ENCODE measurements at regions not wholly inside any gene's neighbourhood (a gene's known extent, or its start where the extent isn't known, plus 50 kb on each side); places are given as distances from the start of the nearest gene placed in this dataset.

DNA sequence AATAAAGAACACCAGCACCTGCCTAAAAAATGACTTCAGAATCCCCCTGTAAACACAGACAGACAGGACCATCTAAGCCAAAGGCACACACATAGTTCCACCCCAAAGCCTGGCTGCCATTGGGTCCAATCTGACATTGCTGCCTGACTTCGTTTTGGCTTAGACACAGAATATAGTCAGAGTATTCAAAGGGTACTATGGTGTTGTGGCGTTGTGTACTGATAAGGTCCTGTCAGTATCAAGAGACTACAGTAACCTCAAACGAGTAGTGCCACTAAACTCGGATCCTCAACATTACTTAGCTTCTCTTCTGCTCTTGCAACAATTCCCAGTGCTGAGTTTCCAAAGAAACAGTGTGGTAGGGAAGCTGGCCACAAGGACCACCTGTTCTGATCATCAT is 169.3 kb upstream of the NR5A2 start:
- Histone ChIP-seq H3K36me3 (no peaks in the 10 kb centered on the region), H3K27me3 (no peaks in the 10 kb centered on the region), H3K4me1 (no peaks in the 10 kb centered on the region), H3K4me3 (no peak overlapping the region), H3K9me3 (peaks cover 0 to 3% (median 0%) of the 10 kb centered on the region in 3 donors), H3K27ac (no peak overlapping the region)
- DNase-seq, result no peak
- TF ChIP-seq, protein P1, sequence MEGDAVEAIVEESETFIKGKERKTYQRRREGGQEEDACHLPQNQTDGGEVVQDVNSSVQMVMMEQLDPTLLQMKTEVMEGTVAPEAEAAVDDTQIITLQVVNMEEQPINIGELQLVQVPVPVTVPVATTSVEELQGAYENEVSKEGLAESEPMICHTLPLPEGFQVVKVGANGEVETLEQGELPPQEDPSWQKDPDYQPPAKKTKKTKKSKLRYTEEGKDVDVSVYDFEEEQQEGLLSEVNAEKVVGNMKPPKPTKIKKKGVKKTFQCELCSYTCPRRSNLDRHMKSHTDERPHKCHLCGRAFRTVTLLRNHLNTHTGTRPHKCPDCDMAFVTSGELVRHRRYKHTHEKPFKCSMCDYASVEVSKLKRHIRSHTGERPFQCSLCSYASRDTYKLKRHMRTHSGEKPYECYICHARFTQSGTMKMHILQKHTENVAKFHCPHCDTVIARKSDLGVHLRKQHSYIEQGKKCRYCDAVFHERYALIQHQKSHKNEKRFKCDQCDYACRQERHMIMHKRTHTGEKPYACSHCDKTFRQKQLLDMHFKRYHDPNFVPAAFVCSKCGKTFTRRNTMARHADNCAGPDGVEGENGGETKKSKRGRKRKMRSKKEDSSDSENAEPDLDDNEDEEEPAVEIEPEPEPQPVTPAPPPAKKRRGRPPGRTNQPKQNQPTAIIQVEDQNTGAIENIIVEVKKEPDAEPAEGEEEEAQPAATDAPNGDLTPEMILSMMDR (IDR thresholded peaks at IDR 0.05), result no peak
- intact Hi-C loops (cut with DNase I; ENCODE audit: low total_unique reads), result no loop called here

DNA sequence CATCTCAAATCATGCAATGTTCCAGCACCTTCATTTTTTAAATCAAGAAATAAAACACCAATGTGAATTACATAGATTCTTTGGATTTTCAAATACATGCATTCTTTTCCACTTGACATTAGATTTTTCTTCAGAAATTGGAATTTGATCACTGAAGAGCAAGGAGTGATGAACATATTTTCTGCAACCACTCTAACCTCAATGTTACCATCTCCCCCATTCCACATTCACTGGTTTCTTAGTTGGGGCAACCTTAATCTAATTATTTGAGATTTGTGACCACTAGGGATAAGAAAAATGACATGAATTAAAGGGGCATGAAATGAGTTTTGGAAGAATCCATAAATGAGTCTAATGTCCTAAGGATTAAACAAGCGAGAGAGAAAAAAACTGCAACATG is 168.7 kb upstream of the NR5A2 start:
- Histone ChIP-seq H3K4me1 (no peaks in the 10 kb centered on the region), H3K27ac (no peak overlapping the region), H3K36me3 (no peaks in the 10 kb centered on the region), H3K9me3 (peaks cover 0 to 3% (median 0%) of the 10 kb centered on the region in 3 donors), H3K4me3 (no peak overlapping the region), H3K27me3 (no peaks in the 10 kb centered on the region)
- intact Hi-C loops (cut with DNase I; ENCODE audit: low total_unique reads), result no loop called here
- TF ChIP-seq, protein P1 (IDR thresholded peaks at IDR 0.05), result no peak
- DNase-seq, result no peak

DNA sequence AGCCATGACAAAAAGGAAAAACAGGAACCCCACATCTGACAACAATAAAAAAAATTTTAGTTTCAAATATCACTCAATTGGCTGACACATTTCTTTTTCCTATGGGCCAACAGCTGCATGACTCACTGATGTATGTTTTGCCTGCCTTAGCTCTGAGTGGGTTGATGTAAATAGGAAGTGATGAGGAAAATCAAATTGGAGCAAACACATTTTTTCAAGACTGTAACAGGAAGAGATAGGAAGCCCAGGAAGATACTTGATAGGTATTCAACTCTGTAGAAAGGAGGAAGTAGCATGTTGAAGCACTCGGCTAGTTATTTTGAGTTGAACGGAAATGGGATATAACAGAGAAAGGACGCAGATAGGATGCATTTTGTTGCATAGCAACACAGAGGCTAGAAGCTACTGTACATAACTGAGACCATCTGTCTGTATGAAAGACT is 168.0 kb upstream of the NR5A2 start:
- H3K4me1 ChIP-seq, result no peaks in the 10 kb centered on the region
- no peak for DNase-seq
- H3K36me3 ChIP-seq, result no peaks in the 10 kb centered on the region
- intact Hi-C loops (cut with DNase I; ENCODE audit: low total_unique reads), result no loop called here
- TF ChIP-seq, protein P1 (IDR thresholded peaks at IDR 0.05), result no peak
- no peak overlapping the region for H3K27ac ChIP-seq
- no peak overlapping the region for H3K4me3 ChIP-seq
- H3K27me3 ChIP-seq, result no peaks in the 10 kb centered on the region
- peaks cover 0 to 3% (median 0%) of the 10 kb centered on the region in 3 donors for H3K9me3 ChIP-seq

DNA sequence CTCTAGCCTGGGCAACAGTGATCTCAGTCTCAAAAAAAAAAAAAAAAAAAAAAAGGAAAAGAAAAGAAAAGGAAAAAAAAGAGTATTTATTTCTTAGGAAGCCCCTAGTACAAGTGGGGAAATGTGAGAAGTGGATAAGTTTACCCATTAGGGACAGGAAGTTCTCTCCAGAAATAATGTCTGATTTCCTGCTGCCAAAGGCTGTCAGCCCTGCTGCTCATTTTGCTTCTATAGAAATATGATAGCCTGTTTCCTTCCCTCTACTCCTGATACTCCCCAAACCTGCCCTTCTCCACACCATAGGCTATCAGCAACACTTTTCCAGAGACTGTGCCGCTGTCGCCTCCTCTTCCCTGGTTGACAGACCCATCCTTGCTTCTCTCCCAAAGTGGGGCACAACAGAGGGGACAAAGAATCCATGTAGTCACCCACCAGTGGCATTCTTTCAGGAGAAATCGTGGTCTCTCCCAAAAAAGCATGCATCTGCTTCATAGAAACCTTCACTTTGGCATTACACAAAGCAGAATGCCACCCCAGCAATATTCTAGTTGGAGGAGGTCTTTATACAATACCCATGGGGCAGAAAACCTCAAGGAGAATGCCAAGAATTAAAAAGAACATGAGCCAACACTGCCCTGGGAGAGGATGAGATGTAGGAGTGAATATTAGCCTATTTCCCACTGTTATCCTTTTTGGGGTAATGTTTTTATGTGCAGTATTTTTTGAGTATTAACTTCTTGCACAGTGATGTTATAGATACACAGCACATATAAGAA is 166.3 kb upstream of the NR5A2 start:
- Histone ChIP-seq H3K4me3 (no peak overlapping the region), H3K9me3 (peaks cover 0 to 3% (median 0%) of the 10 kb centered on the region in 3 donors), H3K36me3 (no peaks in the 10 kb centered on the region), H3K27me3 (no peaks in the 10 kb centered on the region), H3K4me1 (no peaks in the 10 kb centered on the region), H3K27ac (no peak overlapping the region)
- intact Hi-C loops (cut with DNase I; ENCODE audit: low total_unique reads), result no loop called here
- DNase-seq, result no peak
- TF ChIP-seq, protein P1 (IDR thresholded peaks at IDR 0.05), result no peak

DNA sequence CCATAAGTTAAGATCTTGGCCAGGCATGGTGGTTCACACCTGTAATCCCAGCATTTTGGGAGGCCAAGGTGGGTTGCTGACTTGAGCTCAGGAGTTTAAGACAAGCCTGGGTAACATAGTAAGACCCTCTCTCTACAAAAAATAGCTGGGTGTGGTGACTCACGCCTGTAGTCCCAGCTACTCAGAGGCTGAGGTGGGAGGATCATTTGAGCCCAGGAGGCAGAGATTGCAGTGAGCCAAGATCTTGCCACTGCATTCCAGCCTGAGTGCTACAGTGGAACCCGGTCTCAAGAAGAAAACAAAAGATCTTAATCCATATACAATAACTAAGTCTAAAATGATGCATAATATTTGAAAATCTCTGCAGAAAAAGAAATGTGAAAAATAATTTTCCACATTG is 165.5 kb upstream of the NR5A2 start:
- no peaks in the 10 kb centered on the region for H3K27me3 ChIP-seq
- TF ChIP-seq, protein P1 (IDR thresholded peaks at IDR 0.05), result no peak
- H3K36me3 ChIP-seq, result no peaks in the 10 kb centered on the region
- peaks cover 0 to under 1% (median 0%) of the 10 kb centered on the region in 3 donors for H3K9me3 ChIP-seq
- intact Hi-C loops (cut with DNase I; ENCODE audit: low total_unique reads), result no loop called here
- H3K4me3 ChIP-seq, result no peak overlapping the region
- no peak for DNase-seq
- H3K4me1 ChIP-seq, result no peaks in the 10 kb centered on the region
- no peak overlapping the region for H3K27ac ChIP-seq

Measured in tibial artery (tissue), 4 donors.